ENCODE measurements at regions not wholly inside any gene's neighbourhood (a gene's known extent, or its start where the extent isn't known, plus 50 kb on each side); places are given as distances from the start of the nearest gene placed in this dataset.

- TF ChIP-seq CTCF (conservative IDR thresholded peaks at IDR 0.05 in 1 of 2, IDR thresholded peaks at IDR 0.05 in 1 of 2; ENCODE audit: low read depth in 1 of 2, low read length in 2 of 2) (no peak), EZH2 (IDR thresholded peaks at IDR 0.05; ENCODE audit: low read length, missing control alignments) (no peak)
Measured at GRCh38 chr2:3007135-3007534, 370.5 kb downstream of the EIPR1 start.

Measured in fibroblast of lung (primary cell).